ENCODE measurements at regions not wholly inside any gene's neighbourhood (a gene's known extent, or its start where the extent isn't known, plus 50 kb on each side); places are given as distances from the start of the nearest gene placed in this dataset.
A peak's percentile ranks its signal among the peaks of the same experiment; 100 is the strongest.

DNA sequence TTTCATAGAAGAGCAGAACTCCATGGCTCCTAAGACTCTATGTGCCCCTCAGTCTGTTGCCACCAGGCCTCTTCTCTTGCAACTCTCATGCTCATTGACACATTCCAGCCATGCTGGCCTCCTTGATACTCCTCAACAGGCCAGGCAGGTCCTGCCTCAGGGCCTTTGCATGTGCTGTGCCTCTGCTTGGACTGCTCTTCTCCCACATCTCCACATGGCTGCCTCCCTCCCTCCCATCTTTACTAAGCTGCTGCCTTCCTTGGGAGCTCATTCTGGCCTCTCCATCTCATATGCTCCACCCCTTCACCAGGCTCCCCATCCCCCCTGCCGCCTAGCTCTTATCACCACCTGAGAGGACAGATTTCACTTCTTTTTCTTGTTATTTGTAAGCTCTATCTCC, 103.8 kb upstream of the GPR26 start:
- no peak for DNase-seq

DNA sequence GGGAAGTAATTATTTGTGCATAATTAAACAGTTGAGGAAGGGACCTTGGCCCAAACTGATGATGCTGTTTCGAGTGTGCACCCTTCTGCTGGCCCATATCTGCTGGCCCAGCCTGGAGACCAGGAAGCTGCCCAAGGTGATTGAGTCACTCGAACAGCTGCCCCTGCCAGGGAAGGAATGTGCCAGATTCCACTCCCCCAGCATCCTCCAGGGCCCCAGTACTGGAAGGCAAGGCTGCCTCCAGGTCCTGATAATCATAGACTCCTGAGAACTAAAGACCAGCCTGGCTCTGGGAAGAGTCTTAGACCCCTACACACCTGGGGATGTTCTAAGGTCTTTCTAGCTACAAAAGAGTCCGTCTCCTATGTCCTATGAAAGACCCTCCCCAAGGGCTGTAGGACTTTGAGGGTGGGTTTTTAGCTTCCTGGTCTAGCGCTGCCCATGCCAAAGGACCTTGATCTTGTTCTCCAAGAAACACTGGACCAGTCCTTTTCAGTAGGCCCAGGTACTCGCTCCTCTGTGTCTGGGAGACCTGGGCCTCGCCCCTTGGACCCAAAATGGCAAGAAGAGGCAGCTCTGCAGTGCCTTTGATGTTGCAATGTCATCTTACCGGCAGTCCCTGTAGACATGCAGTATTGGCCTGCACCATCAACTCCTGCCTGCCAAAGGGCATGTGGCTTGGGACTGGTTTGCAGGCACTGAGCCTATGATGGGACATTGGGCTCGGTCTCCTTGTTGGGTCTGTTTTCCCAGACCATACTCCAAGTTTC, 103.2 kb upstream of the GPR26 start:
- no peak for DNase-seq

DNA sequence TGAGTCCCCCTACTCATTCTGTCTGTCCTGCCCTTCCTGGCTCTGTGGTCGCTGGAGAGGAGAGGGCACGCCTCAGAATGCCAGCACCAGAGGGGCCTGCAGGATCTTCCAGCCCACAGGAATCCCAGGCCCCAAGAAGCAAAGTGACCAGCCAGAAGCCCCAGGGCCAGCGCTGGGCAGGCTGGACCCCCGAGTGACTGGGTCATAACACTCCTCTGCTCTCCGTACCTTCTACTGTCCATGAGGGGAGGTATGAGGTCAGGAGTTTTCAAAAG, 102.6 kb upstream of the GPR26 start:
- DNase-seq: no peak

DNA sequence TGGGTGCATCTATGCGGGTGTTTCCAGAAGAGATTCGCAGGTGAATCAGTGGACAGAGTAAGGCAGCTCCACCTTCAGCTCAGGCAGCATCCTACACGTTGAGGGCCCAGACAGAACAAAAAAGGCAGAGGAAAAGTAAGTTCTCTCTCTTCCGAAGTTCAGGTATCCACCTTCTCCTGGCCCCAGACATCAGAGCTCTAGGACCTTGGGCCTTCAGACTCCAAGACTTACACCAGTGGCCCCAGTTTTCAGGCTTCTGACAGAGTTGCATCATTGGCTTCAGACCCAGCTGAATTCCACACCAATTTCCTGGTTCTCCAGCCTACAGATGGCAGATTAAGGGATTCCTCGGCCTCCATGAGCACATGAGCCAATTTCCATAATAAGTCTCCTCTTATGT, 102.2 kb upstream of the GPR26 start:
- DNase-seq: no peak

DNA sequence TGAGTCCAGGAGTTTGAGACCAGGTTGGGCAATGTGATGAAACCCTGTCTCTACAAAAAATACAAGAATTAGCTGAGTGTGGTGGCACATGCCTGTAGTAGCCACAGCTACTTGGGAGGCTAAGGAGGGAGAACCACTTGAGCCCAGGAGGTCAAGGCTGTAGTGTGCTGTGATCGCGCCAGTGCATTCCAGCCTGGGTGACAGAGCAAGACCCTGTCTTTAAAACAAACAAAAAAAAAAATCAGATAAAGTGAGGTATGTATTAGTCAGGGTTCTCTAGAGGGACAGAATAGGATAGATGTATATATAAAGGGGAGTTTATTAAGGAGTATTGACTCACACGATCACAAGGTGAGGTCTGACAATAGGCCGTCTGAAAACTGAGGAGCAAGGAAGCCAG, 101.5 kb upstream of the GPR26 start:
- no peak for DNase-seq

DNA sequence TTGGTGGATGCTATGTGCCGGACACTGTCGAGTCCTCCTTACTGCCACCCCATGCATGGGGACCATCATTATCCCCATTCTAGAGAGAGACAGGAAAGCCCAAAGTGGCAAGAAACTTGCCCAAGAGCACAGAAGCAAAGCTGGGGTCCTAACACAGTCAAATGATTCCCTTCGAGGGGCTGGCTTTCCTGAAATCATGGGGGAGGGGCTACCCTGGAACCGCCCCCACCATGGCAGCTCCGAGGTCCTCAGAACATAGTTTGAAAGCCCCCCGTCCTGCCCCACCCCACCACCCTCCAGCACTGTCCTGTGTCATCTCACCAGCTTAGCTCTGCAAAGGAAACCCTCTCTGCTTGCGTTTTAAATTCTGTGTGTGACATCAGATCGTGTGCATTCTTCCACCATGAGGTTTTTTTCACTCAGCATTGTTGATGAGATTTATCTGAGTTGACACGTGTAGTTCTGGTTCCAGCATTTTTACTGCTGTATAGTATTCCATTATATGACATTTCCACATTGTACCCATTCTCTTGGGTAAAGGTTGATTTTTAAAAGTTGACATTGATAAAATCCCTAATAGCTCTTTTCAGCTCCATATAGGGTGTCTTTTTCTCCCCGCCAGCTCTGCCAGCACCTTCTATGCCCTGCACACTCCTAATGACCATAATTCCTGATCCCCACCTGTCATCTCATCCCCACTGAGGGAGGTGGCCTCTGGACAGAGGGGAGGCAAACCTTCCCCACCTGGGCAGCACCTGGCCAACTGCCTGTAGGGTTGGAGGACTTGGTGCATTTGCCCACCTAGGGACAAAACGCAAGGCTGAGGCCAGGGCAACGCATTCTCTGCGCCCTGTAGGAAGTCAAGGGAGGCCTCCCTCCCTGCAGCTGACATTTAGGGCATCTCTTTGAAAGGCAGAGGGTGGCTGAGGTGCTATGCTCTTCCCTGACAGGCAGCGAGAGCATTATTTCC, 100.2 kb upstream of the GPR26 start:
- DNase-seq: no peak

DNA sequence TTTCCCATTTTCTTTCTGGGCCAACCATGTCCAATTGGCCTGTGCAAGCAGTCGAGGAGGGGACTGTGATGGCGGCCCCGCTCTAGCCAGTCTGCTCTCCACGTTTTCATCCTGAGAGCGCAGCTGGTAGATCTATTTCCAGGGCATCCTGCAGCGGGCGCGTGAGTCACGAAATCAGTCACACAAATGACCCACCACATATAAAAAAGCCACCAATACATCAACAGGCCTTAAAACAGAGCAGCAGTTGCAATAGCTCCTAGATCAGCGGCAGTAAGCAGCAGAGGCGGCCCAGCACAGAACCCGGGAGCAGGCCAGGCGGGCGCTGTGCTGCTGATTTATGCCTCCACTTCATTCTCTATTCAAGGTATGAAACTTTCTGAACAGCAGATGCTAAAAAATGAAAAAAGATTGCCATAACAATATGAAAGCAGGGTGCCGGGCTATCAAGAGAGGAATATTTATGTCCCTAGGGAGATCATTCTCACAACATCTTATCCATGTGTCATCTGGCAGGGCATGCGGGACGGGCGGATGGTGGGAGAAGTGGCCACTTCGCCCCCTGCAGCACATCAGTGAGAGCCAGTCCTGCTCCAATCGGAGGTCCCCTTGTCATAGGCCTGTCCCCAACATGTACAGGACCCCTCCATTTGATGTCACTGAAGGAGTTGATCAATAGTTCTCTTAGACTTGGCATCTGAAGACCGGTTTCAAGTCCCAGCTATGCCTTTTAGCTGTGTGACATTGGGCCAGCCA, 98.0 kb upstream of the GPR26 start:
- DNase-seq: no peak

DNA sequence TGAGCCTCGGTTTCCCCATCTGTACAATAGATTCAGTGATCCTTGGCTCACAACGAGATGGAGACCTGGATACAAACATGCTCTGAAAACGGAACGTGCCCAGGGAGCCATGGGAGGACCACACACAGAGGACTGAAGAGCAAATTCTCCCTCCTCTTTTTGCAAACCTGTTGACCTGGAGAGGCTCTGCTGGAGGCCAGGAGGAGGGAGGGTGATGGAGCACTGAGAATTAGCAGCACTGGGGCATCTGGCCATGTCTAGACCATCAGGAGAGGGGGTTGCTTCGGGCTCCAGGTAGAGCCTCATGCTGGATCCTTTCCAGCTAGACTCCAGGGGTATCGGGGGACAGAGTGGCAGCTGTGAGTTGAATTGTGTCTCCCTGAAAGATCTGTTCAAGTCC, 97.4 kb upstream of the GPR26 start:
- DNase-seq: no peak

DNA sequence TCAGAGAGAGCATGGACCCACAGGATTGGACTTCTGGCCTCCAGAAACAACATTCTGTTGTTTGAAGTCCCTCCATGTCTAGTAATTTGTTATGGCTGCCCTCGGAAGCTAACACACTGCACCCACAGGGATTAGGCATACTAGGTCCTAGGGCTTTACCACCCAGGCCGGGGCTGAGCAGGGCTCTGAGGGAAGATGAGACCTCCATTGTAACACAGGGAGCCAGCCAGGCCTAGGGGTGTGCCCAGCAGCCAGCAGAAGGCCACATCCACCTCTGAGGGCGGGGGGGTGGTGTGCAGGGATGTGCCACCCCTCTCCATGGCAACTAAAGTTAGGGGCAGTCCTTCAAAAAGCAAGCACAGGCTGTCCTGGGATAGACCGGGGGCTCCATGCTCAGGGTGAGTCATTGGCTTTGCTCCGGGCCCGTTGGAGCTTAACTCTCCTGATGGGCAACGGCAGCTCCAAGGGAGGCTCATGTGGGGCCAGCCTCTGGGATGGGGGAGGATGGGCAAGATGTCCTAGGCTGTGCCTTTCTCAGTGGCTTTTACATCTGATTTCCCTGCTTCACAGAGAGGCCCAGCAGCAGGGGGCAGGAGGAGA, 96.6 kb upstream of the GPR26 start:
- DNase-seq: no peak

DNA sequence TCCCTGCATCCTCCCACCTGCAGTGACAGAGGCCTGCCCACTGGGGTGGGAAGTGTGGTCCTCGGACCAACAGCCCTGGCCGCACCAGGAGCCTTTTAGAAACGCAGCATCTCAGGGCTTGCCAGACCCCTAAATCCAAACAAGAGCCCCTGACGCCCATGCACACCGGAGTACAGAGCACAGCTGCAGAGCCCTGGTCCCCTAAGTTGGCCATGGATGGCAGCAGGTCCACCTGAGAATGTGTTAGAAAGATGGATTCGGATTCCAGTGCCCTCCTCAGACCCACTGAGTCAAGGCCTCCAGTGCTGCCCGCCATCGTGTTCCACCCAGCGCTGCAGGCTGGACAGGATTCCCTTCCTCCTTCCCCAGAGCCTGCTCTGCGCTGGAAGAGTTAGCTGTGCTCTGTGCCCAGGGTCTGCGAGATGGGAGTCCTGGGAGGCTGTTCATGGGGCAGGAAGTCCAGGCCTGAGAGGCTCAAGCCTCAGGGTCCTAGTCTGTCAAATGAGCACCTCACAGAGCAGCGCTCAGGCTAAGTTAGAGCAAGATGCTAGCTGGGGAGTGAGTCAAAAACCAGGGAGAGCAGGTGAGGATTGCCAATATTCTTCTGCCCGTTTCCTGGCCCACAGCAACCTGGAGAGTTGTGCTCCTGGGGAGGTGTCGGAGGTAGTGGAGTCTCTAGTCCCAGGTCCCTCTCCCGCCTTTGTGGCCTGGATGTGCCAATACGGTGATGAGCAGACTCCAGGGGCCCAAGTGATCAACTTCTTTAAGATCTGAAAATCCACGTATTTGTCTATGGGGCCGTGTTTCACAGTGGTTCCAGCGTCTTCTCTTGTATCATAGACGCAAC, 95.9 kb upstream of the GPR26 start:
- DNase-seq: no peak

DNA sequence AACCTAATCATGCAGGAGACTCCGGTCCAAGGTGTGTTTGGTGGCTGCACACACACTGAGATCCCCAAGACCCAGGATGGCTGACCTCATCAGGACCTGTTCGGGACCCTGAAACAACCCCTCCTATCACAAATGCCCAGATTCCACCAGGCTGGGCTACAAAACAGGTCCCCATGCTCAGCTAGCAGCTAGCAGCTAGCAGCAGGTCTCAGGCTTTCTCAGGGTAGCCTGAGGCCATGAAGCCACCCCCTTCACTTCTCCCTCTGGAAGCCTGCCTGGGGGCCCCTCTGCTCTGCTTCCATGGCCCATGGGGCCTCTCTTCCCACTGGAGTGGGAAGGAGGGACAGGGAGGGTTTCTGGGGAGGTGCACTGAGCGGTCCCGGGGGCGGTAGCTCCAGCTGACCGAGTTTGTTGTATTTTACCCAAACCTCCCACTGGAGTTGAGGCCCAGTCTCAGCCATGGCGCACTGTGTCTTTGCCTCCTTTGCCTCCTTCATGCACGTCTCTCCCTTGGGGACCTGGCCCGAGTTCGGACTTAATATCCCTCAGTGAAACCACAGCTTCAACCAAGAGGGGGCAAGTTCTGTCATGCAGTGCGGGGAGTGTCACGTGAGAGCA, 95.1 kb upstream of the GPR26 start:
- DNase-seq: no peak

DNA sequence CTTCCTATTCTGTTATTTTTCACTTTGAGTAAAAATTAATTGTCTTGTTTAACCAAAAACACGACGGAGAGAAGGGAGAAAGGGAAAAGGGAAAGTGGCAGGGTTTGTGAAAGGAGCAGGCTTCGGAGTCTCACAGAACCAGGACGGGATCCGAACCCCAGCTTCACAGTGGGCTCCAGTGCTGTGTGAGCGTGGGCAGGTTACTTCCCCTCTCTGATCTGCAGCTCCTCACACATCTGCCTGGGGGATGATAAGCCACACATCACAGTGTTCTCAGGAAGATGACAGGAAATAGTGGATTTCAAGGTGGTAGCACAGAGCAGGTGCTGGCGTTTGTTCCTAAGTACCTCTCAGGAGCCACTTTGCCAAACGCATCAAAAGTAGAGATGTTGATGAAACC, 94.2 kb upstream of the GPR26 start:
- DNase-seq: no peak

DNA sequence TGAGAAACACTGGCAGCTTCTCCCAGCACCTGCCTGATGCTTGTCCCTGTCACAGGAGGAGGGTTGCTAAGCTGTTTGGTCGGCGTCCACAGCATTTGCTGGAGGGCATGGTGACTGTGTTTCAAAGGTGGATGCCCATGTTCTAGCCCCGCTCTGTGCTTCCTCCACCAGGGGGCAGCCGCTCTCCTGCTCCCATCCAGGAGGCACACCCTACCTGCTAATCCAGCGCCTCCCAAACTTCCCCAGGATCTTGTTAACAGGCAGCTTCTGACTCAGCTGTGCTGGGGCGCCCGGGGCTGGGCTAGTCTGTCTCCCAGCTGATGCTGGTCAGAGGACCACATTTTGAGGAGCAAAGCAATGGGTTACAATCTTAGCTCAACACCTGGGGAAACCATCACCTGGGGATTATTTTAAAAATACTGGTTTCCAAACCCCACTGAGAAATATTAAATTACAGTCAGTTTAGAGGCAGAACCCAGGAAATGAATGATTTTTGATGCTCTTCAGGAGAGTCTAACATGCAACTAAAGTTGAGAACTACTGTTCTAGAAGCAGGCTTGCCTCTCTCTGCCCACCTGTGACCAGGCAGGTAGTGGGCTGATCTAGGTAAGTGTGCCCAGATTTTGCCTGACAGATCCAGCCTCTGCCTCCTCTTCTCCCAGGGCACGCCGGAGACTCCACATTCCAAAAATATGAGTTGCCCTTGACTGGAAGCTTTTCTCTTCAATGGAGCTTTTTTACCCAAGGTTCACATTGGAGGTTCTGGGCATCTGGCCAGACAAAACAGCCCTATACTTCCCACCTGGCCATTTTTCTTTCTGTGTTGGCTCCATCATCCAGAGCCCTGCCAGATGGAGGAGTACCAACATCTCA, 92.7 kb upstream of the GPR26 start:
- DNase-seq: peak in 1 of 4 experiments; percentile 7

DNA sequence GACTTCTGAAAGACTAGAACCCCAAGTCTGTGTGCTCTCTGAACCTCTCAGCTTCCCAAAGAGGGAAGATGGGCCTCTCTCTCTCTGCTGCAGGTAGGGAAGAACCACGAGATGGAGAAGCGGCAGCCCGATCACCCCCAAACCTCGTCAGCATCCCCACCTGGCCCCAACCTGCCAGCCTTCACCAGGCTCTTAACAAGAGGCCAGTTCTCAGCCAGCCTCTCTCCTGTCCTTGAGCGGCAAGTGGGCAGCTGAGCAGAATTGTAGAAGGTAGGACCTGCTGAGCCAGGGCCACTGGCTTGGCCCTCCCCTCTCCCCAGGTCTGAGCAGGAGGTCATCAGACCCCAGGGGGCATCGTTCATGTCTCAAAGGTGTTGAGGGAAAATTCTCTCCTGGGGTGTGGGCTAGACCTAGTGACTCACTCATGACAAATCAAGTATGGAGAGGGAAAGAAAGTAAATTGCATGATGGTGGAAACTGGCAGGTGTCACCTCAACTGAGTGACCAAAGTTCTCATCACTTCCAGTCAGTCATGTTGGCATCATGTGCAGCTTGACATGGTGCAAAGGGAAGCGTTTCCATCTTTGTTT, 92.0 kb upstream of the GPR26 start:
- no peak for DNase-seq

DNA sequence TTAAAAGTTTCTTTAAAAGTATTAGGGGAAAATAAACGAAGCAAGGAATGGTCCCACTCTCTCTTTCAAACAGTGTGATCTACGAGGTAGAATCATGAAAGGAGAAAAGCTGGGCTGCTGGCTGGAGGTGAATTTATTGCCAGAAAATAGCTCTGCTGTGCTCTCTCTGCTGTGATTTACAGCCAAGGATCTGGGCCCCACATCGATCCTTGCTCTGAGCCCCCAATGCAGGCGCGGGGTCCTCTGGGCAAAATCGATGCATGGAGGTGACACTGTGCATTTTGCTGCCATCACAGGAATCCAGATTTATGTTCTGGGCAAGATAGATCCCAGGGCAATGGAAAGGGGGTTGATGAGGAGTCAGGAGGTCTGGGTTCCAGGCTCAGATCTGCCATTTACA, 91.0 kb upstream of the GPR26 start:
- DNase-seq: no peak

DNA sequence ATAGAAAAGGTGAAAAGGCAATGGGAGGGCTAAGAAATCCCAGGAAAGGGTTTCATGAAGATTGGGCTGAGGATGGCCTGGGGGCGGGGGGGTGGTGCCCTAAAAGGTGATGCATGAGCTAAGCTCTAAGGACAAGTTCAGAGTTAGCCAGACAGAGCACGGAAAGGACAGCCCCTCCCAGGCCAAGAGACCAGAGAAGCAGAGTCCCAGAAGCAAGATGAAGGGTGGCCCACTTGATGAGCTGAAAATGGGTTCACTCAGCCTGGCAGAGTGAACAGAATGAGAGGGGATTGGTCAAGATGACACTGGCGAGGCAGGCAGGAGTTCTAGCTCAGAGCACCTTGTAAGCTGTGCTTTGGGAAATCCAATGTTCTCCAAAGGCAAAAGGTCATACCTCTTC, 89.4 kb upstream of the GPR26 start:
- DNase-seq: no peak

DNA sequence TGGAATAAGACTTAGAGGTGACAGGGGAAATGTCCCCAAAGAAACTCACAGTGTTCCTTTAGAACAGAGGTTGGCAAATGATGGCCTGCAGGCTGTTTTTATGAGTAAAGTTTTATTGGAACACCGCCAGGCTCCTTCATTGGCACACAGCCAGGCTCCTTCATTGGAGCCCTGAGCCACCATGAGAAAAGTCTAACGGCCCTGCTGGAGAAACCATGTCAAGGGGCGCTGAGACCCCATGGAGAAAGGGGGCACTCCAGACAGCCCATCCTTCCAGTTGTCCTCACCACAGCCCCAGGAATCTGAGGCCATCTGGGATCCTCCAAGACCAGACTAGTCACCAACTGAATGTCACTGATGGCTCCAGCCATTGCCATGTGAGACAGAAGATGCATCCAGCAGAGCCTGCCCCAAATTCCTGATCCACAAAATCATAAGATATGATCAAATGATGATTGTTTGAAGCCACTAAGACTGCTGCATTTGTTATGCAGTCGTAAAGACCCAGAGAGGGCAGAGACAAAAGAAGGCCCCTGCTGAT, 88.2 kb upstream of the GPR26 start:
- DNase-seq: no peak

DNA sequence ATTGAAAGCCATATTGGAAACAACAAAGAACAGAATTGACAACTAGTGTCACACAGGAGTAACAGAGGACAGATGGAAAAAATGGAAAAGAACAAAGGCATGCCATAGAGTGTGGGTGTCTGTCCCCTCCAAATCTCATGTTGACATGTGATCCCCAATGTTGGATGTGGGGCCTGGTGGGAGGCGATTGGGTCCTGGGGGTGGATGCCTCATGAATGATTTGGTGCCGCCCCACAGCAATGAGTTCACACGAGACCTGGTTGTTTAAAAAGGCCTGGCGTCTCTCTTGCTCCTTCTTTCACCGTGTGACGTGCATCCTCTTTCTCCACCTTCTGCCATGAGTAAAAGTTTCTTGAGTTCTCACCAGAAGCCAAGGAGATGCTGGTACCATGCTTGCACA, 87.4 kb upstream of the GPR26 start:
- DNase-seq: no peak

DNA sequence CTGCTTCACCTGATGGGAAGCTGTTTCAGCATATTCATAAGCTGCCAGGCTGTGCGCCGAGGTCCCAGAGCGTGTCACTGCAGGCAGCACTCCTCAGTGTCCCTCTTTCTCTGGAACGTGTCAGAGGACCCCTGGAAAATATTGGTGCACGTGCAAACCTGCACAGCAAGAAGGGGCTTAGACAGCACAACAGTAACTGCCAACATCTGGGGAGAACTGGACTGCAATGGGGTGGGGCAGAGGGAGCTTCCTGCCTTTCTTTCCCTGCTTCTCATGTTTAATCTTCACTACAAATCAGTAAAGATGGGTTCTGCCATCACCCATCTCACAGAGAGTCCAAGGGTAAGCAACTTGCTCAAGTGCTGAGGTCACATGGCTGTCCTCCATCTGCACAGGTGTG, 86.5 kb upstream of the GPR26 start:
- no peak for DNase-seq

DNA sequence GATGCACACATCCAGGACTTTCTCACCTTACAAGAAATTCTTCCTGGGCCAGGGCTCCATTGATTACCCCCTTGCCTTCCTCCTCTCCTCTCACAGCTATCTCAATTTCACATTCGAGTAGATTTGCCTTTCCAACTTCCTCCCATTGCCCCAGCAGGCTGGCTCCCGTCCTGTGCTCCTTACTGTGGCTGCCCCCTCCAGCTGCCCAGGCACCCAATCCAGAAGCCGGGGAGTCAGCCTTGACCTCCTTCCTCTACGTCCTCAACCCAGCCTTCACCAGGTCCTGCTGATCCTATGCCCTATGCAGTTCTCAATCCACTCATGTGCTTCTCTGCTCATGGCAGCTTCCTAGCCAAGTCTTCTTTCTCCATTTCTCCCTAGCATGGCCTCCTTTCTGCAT, 85.7 kb upstream of the GPR26 start:
- no peak for DNase-seq

Measured in activated naive CD4-positive, alpha-beta T cell (primary cell).